ENCODE measurements at regions not wholly inside any gene's neighbourhood (a gene's known extent, or its start where the extent isn't known, plus 50 kb on each side); places are given as distances from the start of the nearest gene placed in this dataset.

GRCh38 chr13:65166675-65167074 lies 2063.5 kb downstream of the PCDH9 start:
- no peak for DNase-seq (ENCODE audit: low spot score)
- TF ChIP-seq CTCF (IDR thresholded peaks at IDR 0.05; ENCODE audit: extremely low read depth, missing control alignments) = no peak

- TF ChIP-seq CTCF (IDR thresholded peaks at IDR 0.05; ENCODE audit: extremely low read depth, missing control alignments) = no peak
- DNase-seq (ENCODE audit: low spot score) = no peak
Observed at GRCh38 chr13:65159803-65160202, 2070.3 kb downstream of the PCDH9 start.

DNA sequence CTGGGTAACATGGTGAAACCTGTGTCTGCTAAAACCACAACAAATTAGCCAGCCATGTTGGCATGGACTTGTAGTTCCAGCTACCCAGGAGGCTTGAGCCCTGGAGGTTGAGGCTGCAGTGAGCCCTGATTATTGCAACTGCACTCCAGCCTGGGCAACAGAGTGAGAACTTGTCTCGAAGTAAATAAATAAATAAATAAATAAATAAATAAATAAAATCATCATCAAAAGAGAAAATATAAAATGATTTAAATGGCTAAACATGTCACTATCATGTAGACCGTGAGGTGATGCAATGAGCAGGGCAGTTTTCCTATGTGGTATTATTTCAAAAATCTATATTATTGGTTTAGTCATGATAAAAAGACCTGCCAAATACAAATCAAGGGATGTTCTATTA lies 2074.3 kb downstream of the PCDH9 start:
- DNase-seq (ENCODE audit: low spot score) = no peak
- no peak for TF ChIP-seq CTCF (IDR thresholded peaks at IDR 0.05; ENCODE audit: extremely low read depth, missing control alignments)

DNA sequence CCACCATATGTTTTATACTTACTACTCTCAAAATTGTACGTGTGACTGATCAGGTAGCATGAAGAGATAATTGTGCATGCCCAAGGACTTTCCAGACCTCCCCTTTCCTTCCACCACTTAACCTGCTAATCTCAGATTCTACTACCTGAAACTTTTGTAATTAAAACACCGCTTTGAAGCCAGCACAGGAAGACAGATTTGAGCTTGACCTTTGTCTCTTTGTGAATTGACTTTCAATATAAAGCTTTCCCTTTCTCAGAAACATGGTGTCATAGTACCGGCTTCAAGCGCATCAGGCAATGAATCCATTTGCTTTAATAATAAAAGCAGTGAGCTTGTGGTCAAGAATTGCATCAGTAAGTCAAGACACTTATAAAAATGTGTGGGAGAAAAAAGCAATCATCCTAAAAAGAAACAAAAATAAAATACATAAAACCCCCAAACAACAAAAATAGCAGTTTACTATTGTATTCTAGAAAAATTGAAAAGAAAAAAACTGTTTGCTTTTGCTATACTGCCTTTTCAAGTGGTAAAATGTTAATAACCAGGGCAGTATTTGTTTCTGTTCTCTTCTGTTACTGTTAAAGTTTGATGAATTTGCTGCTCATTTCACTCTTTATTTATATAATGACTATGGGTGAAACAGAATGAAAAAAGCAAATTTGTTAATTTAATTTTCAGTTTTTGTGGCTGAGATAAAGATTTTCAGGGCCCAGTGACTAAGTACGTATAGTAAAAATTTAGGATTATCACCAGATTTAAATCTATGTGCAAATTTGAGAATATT lies 2075.3 kb downstream of the PCDH9 start:
- no peak for TF ChIP-seq CTCF (IDR thresholded peaks at IDR 0.05; ENCODE audit: extremely low read depth, missing control alignments)
- DNase-seq (ENCODE audit: low spot score) = no peak

DNA sequence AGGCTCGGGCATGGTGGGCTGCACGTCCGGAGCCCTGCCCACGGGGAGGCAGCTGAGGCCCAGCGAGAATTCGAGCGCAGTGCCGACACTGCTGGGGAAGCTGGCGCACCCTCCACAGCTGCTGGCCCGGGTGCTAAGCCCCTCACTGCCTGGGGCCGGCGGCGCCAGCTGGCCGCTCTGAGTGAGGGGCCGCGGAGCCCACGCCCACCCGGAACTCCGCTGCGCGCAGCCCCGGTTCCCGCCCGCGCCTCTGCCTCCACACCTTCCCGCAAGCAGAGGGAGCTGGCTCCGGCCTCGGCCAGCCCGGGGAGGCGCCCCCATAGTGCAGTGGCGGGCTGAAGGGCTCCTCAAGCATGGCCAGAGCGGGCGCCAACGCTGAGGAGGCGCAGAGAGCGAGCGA lies 2080.4 kb downstream of the PCDH9 start:
- TF ChIP-seq CTCF (IDR thresholded peaks at IDR 0.05; ENCODE audit: extremely low read depth, missing control alignments) = no peak
- DNase-seq (ENCODE audit: low spot score) = no peak

GRCh38 chr13:65143920-65144319 lies 2086.2 kb downstream of the PCDH9 start:
- DNase-seq (ENCODE audit: low spot score) = no peak

DNA sequence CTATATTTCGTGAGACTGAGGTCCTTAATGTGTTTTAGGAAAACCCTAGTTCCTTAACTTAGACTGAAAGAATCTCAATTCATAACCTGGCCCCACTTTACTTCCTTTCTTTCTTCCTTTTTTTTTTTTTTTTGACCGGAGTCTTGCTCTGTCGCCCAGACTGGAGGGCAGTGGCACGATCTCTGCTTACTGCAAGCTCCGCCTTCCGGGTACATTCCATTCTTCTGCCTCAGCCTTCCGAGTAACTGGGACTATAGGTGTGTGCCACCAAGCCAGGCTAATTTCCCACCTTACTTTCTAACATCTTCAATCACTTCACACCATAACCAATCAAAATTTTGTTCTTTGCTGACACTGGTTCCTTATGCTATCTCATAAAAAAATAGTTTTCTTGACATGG lies 2097.0 kb downstream of the PCDH9 start:
- no peak for DNase-seq (ENCODE audit: low spot score)
- TF ChIP-seq CTCF (IDR thresholded peaks at IDR 0.05; ENCODE audit: extremely low read depth, missing control alignments) = no peak

More at GRCh38 chr13:65143920-65144319, 2086.2 kb downstream of the PCDH9 start:
- no peak for TF ChIP-seq CTCF (IDR thresholded peaks at IDR 0.05; ENCODE audit: extremely low read depth, missing control alignments)
